ENCODE measurements at regions not wholly inside any gene's neighbourhood (a gene's known extent, or its start where the extent isn't known, plus 50 kb on each side); places are given as distances from the start of the nearest gene placed in this dataset.

- no peak overlapping the region for H2AFZ ChIP-seq (ENCODE audit: low read depth, low read length)
- peaks cover 4% of the 10 kb centered on the region; the same call in 1 of the 2 replicates for H4K20me1 ChIP-seq (ENCODE audit: insufficient read depth, low read length)
- peaks cover 59% of the 10 kb centered on the region for H3K4me1 ChIP-seq (ENCODE audit: insufficient read depth, low read length)
- ATAC-seq (ENCODE audit: insufficient read depth, low read depth) (no peak), DNase-seq (no peak)
- H3K27me3 ChIP-seq (ENCODE audit: insufficient read depth, low read length, poor library complexity): no peaks in the 10 kb centered on the region
- H3K9me3 ChIP-seq (ENCODE audit: insufficient read depth, low read length, severe bottlenecking): no peaks in the 10 kb centered on the region
- peaks cover 93% of the 10 kb centered on the region for H3K79me2 ChIP-seq (ENCODE audit: insufficient read depth, low read length)
- no peaks in the 10 kb centered on the region for H3K36me3 ChIP-seq (ENCODE audit: insufficient read depth, low read length)
- H3K4me2 ChIP-seq (ENCODE audit: insufficient read depth, low read length): no peak overlapping the region
- no peak for TF ChIP-seq EZH2 (IDR thresholded peaks at IDR 0.05; ENCODE audit: borderline replicate concordance, low read depth, low read length, severe bottlenecking)
- TF ChIP-seq, protein P1, sequence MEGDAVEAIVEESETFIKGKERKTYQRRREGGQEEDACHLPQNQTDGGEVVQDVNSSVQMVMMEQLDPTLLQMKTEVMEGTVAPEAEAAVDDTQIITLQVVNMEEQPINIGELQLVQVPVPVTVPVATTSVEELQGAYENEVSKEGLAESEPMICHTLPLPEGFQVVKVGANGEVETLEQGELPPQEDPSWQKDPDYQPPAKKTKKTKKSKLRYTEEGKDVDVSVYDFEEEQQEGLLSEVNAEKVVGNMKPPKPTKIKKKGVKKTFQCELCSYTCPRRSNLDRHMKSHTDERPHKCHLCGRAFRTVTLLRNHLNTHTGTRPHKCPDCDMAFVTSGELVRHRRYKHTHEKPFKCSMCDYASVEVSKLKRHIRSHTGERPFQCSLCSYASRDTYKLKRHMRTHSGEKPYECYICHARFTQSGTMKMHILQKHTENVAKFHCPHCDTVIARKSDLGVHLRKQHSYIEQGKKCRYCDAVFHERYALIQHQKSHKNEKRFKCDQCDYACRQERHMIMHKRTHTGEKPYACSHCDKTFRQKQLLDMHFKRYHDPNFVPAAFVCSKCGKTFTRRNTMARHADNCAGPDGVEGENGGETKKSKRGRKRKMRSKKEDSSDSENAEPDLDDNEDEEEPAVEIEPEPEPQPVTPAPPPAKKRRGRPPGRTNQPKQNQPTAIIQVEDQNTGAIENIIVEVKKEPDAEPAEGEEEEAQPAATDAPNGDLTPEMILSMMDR (IDR thresholded peaks at IDR 0.05; ENCODE audit: borderline replicate concordance, extremely low read depth, low read length, poor library complexity, severe bottlenecking): no peak
- H3K27ac ChIP-seq (ENCODE audit: low read length): peak overlapping the region; percentile 17; the same call in 1 of the 2 replicates
- H3K4me3 ChIP-seq (ENCODE audit: low read depth in 1 of 2, low read length in 2 of 2): no peak overlapping the region
- H3K9ac ChIP-seq (ENCODE audit: low read depth, low read length): no peak overlapping the region
Measured at GRCh38 chr6:21734204-21734603, 140.7 kb downstream of the SOX4 start.

GRCh38 chr6:21738180-21739094 is 144.9 kb downstream of the SOX4 start:
- no peaks in the 10 kb centered on the region for H3K9me3 ChIP-seq (ENCODE audit: insufficient read depth, low read length, severe bottlenecking)
- H3K79me2 ChIP-seq (ENCODE audit: insufficient read depth, low read length): peaks cover 93% of the 10 kb centered on the region
- no peak overlapping the region for H3K4me3 ChIP-seq (ENCODE audit: low read depth in 1 of 2, low read length in 2 of 2)
- H4K20me1 ChIP-seq (ENCODE audit: insufficient read depth, low read length): peaks cover 9% of the 10 kb centered on the region; the same call in 1 of the 2 replicates
- no peak for TF ChIP-seq EZH2 (IDR thresholded peaks at IDR 0.05; ENCODE audit: borderline replicate concordance, low read depth, low read length, severe bottlenecking)
- TF ChIP-seq, protein P1 (IDR thresholded peaks at IDR 0.05; ENCODE audit: borderline replicate concordance, extremely low read depth, low read length, poor library complexity, severe bottlenecking): no peak
- H3K27ac ChIP-seq (ENCODE audit: low read length): 0 out of 2 replicates have a peak overlapping the region, but pooled peaks have one; percentile 9
- H3K9ac ChIP-seq (ENCODE audit: low read depth, low read length): no peak overlapping the region
- H3K4me1 ChIP-seq (ENCODE audit: insufficient read depth, low read length): peaks cover 25% of the 10 kb centered on the region
- no peak overlapping the region for H2AFZ ChIP-seq (ENCODE audit: low read depth, low read length)
- H3K36me3 ChIP-seq (ENCODE audit: insufficient read depth, low read length): no peaks in the 10 kb centered on the region
- DNase-seq: no peak
- H3K4me2 ChIP-seq (ENCODE audit: insufficient read depth, low read length): no peak overlapping the region
- no peak for ATAC-seq (ENCODE audit: insufficient read depth, low read depth)
- H3K27me3 ChIP-seq (ENCODE audit: insufficient read depth, low read length, poor library complexity): no peaks in the 10 kb centered on the region

DNA sequence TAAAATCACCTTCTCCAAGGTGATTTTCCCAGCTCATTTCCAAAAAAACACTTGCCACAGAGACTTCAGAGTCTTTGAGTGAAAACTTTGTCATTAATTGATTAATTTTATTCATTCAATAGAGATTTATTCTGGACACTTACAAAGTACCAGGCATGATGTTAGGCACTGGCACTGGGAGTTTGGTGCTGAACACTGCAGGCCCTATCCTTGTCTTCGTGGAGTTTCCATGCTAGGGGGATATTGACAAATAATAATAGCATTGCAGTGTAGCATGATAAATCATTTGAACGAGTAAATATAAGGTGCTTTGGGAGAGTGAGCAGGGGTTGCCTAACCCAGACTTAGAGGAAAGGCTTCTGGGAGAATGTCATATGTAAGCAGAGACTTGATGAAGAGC is 145.7 kb downstream of the SOX4 start:
- TF ChIP-seq EZH2 (IDR thresholded peaks at IDR 0.05; ENCODE audit: borderline replicate concordance, low read depth, low read length, severe bottlenecking): no peak
- TF ChIP-seq, protein P1 (IDR thresholded peaks at IDR 0.05; ENCODE audit: borderline replicate concordance, extremely low read depth, low read length, poor library complexity, severe bottlenecking): no peak
- H3K9me3 ChIP-seq (ENCODE audit: insufficient read depth, low read length, severe bottlenecking): no peaks in the 10 kb centered on the region
- H3K4me3 ChIP-seq (ENCODE audit: low read depth in 1 of 2, low read length in 2 of 2): no peak overlapping the region
- no peak for ATAC-seq (ENCODE audit: insufficient read depth, low read depth)
- no peak for DNase-seq
- H3K79me2 ChIP-seq (ENCODE audit: insufficient read depth, low read length): peaks cover 91% of the 10 kb centered on the region
- H3K4me2 ChIP-seq (ENCODE audit: insufficient read depth, low read length): no peak overlapping the region
- peaks cover 17% of the 10 kb centered on the region; the same call in 1 of the 2 replicates for H3K4me1 ChIP-seq (ENCODE audit: insufficient read depth, low read length)
- H3K27me3 ChIP-seq (ENCODE audit: insufficient read depth, low read length, poor library complexity): no peaks in the 10 kb centered on the region
- H3K9ac ChIP-seq (ENCODE audit: low read depth, low read length): no peak overlapping the region
- no peak overlapping the region for H2AFZ ChIP-seq (ENCODE audit: low read depth, low read length)
- H3K27ac ChIP-seq (ENCODE audit: low read length): no peak overlapping the region
- H4K20me1 ChIP-seq (ENCODE audit: insufficient read depth, low read length): peaks cover 9% of the 10 kb centered on the region; the same call in 1 of the 2 replicates
- H3K36me3 ChIP-seq (ENCODE audit: insufficient read depth, low read length): no peaks in the 10 kb centered on the region
